ENCODE measurements at regions not wholly inside any gene's neighbourhood (a gene's known extent, or its start where the extent isn't known, plus 50 kb on each side); places are given as distances from the start of the nearest gene placed in this dataset.

GRCh38 chr10:29733323-29733722 lies 98.6 kb upstream of the SVIL start (continued):
- TF ChIP-seq, protein P1, sequence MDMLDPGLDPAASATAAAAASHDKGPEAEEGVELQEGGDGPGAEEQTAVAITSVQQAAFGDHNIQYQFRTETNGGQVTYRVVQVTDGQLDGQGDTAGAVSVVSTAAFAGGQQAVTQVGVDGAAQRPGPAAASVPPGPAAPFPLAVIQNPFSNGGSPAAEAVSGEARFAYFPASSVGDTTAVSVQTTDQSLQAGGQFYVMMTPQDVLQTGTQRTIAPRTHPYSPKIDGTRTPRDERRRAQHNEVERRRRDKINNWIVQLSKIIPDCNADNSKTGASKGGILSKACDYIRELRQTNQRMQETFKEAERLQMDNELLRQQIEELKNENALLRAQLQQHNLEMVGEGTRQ (IDR thresholded peaks at IDR 0.05; ENCODE audit: borderline replicate concordance, low read depth, low read length): no peak
- TF ChIP-seq ZNF207 (IDR thresholded peaks at IDR 0.05; ENCODE audit: borderline replicate concordance): no peak
- TF ChIP-seq LARP7 (IDR thresholded peaks at IDR 0.05): no peak
- TF ChIP-seq PBX3 (IDR thresholded peaks at IDR 0.05; ENCODE audit: insufficient replicate concordance, low read depth, low read length): no peak
- no peak for TF ChIP-seq ASH2L (IDR thresholded peaks at IDR 0.05; ENCODE audit: borderline replicate concordance, low read depth)
- TF ChIP-seq RBBP5 (conservative IDR thresholded peaks at IDR 0.05): no peak
- no peak for TF ChIP-seq SIN3A (IDR thresholded peaks at IDR 0.05; ENCODE audit: low read depth, low read length)
- TF ChIP-seq ZBED1 (IDR thresholded peaks at IDR 0.05; ENCODE audit: borderline replicate concordance): no peak
- no peak for TF ChIP-seq SRF (IDR thresholded peaks at IDR 0.05; ENCODE audit: low read depth in 2 of 2, low read length in 2 of 2)

GRCh38 chr10:29732918-29733317 lies 98.1 kb upstream of the SVIL start:
- ChIA-PET POLR2A (no interaction called here), CTCF (interaction anchor here (0.6 to 3.0 kb wide), 10 partner anchors 41 to 347 kb away, joined by 3 to 13 read pairs (median 3); no protein-coding TSS in a partner anchor), RAD21 (ENCODE audit: unreplicated experiment) (interaction anchor here (0.9 to 2.7 kb wide), 10 partner anchors 8 to 220 kb away, joined by 3 to 13 read pairs (median 4); partner anchors contain the start of gene SVIL), SMC1A (ENCODE audit: uncharacterized antibody, unreplicated experiment) (interaction anchor here (0.7 to 3.0 kb wide), 15 partner anchors 19 to 1387 kb away, joined by 3 to 12 read pairs (median 4); partner anchors contain the start of gene SVIL)
- no peaks in the 10 kb centered on the region for H3K9me3 ChIP-seq (replicated peaks; ENCODE audit: control insufficient read depth, insufficient read depth, low read length)
- in situ Hi-C loops (cut with MboI) (no loop called here), intact Hi-C loops (cut with micrococcal nuclease; ENCODE audit: unreplicated experiment) (loop anchor here (1.0 kb wide), 1 partner anchor 74 kb away; no protein-coding TSS in a partner anchor)
- WGBS (ENCODE audit: insufficient coverage, insufficient replicate concordance, low lambda C conversion rate, missing lambda C conversion rate): 5% methylated on average over 2 of the region's 2 CpGs
- ATAC-seq (no peak), DNase-seq (ENCODE audit: low read depth, low spot score) (no peak), FAIRE-seq (no peak)
- no peak overlapping the region for H3K9ac ChIP-seq (ENCODE audit: control insufficient read depth, insufficient read depth, low read length)
- BruUV-seq (replicated peaks): no TSS peak
- H3K27ac ChIP-seq (ENCODE audit: control insufficient read depth, insufficient read depth): no peak overlapping the region
- no peak overlapping the region for H3K4me3 ChIP-seq
- no peak overlapping the region for H3K4me2 ChIP-seq (ENCODE audit: control insufficient read depth, insufficient read depth)
- H3K79me2 ChIP-seq (ENCODE audit: control insufficient read depth, insufficient read depth, low read length): no peaks in the 10 kb centered on the region
- no peaks in the 10 kb centered on the region for H3K4me1 ChIP-seq (ENCODE audit: control insufficient read depth, insufficient read depth, low read length)
- H4K20me1 ChIP-seq (ENCODE audit: control insufficient read depth, insufficient read depth): no peaks in the 10 kb centered on the region
- H3K36me3 ChIP-seq (ENCODE audit: control insufficient read depth in 2 of 2, insufficient read depth in 2 of 2, low read length in 1 of 2): no peaks in the 10 kb centered on the region; a peak in 1 of 4 replicates
- peaks cover 0 to 10% of the 10 kb centered on the region in 2 experiments; a peak in 2 of 4 replicates for H3K27me3 ChIP-seq (replicated peaks in 1 of 2; ENCODE audit: control insufficient read depth in 2 of 2, insufficient read depth in 2 of 2, low read length in 1 of 2)
- no peak overlapping the region for H2AFZ ChIP-seq (ENCODE audit: control insufficient read depth, low read depth, low read length)
- TF ChIP-seq, protein P2, sequence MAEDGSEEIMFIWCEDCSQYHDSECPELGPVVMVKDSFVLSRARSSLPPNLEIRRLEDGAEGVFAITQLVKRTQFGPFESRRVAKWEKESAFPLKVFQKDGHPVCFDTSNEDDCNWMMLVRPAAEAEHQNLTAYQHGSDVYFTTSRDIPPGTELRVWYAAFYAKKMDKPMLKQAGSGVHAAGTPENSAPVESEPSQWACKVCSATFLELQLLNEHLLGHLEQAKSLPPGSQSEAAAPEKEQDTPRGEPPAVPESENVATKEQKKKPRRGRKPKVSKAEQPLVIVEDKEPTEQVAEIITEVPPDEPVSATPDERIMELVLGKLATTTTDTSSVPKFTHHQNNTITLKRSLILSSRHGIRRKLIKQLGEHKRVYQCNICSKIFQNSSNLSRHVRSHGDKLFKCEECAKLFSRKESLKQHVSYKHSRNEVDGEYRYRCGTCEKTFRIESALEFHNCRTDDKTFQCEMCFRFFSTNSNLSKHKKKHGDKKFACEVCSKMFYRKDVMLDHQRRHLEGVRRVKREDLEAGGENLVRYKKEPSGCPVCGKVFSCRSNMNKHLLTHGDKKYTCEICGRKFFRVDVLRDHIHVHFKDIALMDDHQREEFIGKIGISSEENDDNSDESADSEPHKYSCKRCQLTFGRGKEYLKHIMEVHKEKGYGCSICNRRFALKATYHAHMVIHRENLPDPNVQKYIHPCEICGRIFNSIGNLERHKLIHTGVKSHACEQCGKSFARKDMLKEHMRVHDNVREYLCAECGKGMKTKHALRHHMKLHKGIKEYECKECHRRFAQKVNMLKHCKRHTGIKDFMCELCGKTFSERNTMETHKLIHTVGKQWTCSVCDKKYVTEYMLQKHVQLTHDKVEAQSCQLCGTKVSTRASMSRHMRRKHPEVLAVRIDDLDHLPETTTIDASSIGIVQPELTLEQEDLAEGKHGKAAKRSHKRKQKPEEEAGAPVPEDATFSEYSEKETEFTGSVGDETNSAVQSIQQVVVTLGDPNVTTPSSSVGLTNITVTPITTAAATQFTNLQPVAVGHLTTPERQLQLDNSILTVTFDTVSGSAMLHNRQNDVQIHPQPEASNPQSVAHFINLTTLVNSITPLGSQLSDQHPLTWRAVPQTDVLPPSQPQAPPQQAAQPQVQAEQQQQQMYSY (CRISPR knock-in tag; IDR thresholded peaks at IDR 0.05): no peak
- TF ChIP-seq CBX5 (IDR thresholded peaks at IDR 0.05; ENCODE audit: low read depth) (no peak), ZNF592 (IDR thresholded peaks at IDR 0.05) (no peak), MTA3 (IDR thresholded peaks at IDR 0.05; ENCODE audit: borderline replicate concordance, low read length) (no peak), SREBF1 (IDR thresholded peaks at IDR 0.05; ENCODE audit: low read length) (no peak)
